ENCODE measurements at regions not wholly inside any gene's neighbourhood (a gene's known extent, or its start where the extent isn't known, plus 50 kb on each side); places are given as distances from the start of the nearest gene placed in this dataset.

DNA sequence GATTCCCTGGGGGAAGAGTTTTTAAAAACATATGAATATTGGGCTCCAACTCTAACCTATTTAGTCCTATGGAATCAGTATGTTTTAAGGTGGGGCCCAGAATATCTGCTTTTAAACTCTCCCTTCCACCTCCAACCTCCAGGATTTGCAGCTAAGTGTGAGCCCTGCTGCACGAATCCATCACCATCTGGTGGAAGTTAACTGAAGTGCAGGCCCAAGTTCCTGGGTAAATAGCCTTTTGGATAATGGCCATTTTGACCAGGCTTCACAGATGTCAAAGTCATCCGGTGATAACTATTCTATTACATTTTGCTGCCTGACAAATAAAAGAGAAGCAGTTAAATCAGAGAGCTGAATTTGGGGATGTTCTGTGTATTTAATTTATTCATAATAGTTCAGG is 58.1 kb upstream of the RMST start:
- no peak for DNase-seq (ENCODE audit: low read depth in 4 of 4, low spot score in 2 of 4)

DNA sequence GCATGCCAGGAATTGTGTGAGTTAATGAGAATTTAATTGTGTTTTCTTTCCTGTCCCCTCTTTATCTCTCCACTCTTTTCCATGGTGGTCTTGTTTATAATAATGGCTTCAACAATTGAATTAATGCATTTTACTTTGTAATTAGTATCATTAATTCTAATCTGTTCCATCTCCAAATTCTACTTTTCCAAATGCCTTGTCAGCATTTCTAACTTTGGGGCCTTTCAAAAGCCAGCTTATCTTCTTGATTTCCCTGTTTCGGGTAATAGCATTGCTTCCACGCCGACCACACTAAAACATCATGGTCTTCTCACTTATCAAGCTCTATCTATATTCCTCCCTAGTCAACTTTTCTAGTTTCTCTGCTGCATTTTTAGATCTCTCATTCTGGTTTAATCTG is 54.2 kb upstream of the RMST start:
- DNase-seq (ENCODE audit: low read depth in 4 of 4, low spot score in 2 of 4) = no peak

DNA sequence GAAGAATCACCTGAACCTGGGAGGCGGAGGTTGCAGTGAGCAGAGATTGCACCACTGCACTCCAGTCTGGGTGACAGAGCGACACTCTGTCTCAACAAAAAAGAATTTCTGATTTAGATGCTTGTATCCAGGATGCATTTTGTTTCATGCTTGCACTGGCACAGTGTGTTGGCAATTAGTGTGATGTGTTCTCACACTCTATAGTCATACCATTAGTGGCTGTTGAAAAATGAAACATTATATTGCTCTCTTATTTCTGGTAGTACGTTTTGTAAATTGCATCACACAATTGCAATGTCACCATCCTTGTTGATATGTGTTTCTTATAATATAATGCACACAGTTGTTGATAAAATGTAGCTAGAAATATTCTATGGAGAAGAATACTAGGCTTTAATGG is 51.3 kb upstream of the RMST start:
- no peak for DNase-seq (ENCODE audit: low read depth in 4 of 4, low spot score in 2 of 4)
